VCaP (cell line): ENCODE measurements at regions not wholly inside any gene's neighbourhood (a gene's known extent, or its start where the extent isn't known, plus 50 kb on each side); places are given as distances from the start of the nearest gene placed in this dataset.

Experiments
- H3K27ac ChIP-seq: fragments of 450-650 bp; 2 replicates; pipeline ENCODE4 v1.5.1; 2017
- TF ChIP-seq, protein P1 (sequence below): fragments of 450-650 bp; conservative IDR thresholded peaks from 2 replicates; pipeline ENCODE4 v1.5.1; 2017; ENCODE audit warnings: mild to moderate bottlenecking, moderate library complexity

DNA sequence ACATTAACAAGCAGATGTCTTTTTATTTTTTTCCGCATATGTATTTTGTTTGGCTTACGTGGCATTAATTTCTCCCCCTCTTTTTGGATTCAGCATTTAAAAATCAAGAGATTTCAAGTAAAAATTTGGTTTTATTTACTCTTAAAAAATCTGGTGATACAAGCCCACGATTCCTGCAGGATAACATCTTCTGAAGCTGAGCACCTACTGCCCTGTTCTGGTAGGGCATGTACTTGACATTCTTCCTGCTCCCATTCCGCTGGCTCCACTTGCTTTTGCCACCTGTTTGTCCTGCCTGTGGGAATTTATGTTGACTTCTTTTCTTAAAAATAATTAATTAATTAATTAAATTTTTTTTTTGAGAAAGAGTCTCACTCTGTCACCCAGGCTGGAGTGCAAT, 105.2 kb upstream of the SLC25A13 start:
- TF ChIP-seq, protein P1, sequence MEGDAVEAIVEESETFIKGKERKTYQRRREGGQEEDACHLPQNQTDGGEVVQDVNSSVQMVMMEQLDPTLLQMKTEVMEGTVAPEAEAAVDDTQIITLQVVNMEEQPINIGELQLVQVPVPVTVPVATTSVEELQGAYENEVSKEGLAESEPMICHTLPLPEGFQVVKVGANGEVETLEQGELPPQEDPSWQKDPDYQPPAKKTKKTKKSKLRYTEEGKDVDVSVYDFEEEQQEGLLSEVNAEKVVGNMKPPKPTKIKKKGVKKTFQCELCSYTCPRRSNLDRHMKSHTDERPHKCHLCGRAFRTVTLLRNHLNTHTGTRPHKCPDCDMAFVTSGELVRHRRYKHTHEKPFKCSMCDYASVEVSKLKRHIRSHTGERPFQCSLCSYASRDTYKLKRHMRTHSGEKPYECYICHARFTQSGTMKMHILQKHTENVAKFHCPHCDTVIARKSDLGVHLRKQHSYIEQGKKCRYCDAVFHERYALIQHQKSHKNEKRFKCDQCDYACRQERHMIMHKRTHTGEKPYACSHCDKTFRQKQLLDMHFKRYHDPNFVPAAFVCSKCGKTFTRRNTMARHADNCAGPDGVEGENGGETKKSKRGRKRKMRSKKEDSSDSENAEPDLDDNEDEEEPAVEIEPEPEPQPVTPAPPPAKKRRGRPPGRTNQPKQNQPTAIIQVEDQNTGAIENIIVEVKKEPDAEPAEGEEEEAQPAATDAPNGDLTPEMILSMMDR: no peak
- no peak overlapping the region for H3K27ac ChIP-seq

DNA sequence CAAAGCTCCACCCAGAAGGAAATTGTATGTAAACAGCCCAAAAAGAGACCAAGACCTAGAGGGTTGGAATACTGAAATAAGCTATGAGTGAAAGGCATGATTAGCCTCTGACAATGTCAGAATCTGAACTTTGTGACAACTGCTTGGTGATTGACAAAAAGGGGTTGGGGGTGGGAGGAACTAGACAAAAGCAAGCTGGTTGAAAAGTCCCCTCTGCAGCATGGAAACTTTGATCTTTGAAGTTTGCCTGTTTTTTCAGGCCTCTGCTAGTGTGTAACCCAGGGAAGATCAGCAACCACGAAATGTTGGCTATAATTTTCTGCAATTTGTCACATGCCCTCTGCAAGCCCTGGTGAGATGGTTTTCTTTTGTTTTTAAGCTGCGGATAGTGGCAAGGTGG, 104.8 kb upstream of the SLC25A13 start:
- TF ChIP-seq, protein P1: no peak
- H3K27ac ChIP-seq: no peak overlapping the region

DNA sequence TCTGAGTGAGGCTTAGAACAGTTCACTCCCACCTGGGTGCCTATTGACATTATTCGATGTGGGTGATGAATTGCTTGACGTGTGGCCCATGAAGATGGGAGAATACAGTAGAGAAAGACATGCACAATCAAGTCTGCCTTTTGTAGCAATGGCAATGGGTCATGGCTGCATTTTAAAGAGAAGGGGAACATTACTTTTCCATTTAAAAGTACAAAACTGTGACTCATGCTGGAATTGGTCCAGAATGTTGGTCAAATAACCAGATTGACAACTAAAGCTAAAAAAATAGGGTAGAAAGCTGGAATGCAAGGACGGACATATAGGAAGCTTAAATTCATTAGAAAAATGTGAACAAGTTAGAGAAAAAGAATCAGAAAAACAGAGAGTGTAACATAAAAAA, 104.1 kb upstream of the SLC25A13 start:
- no peak overlapping the region for H3K27ac ChIP-seq
- TF ChIP-seq, protein P1: no peak

DNA sequence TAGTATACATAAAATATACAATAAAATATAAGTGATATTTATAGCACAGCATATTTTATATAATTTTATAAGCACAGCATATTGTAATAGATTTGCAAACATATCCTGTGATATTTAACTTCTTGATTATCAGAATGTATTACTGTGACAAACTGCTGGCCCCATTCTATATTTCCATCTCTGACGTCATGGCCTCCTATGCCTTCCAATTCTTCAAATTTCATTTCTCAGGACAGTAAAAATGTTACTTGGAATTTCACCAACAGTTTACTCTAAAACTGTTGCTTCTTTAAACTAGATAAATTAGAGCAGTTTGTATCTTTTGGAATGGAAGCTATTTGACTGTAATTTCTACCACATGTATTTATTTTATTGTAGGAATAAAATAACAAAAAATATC, 102.5 kb upstream of the SLC25A13 start:
- no peak overlapping the region for H3K27ac ChIP-seq
- TF ChIP-seq, protein P1: no peak

DNA sequence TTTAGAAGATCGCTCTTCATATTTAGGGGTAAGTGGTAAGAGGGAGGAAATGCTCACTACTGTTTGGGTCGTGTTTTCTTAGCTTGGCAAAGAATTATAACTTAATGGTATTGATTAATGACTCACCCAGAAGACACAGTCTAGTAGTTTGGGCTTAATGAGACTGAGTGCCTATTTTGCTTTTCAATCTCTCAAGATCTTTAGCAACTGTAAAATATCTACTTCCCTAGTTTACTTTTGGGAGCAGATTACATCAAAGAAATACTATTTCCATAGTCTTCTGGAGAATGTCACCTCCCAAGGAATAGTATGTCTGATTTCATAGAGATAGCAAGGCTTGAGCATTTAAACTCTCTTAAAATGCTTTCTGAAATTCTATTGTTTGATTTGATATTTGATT, 100.5 kb upstream of the SLC25A13 start:
- H3K27ac ChIP-seq: no peak overlapping the region
- TF ChIP-seq, protein P1: no peak

DNA sequence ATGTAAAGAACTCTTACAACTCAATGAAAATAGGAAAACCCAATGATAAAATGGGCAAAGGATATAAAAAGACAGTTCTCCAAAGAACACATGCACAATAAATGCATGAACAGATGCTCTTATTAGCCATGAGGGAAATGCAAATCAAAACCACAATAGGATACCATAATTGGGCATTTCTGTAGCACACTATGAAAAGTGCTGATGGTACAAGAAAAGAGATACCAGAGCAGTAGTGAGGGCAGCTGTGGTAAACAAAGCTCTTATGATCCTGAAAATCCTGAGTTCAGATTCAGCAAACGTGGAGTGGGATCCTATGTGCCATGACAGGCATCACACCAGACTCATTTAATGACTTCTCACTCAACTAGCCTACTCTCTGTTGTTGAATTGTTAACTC, 96.7 kb upstream of the SLC25A13 start:
- TF ChIP-seq, protein P1: no peak
- H3K27ac ChIP-seq: no peak overlapping the region

DNA sequence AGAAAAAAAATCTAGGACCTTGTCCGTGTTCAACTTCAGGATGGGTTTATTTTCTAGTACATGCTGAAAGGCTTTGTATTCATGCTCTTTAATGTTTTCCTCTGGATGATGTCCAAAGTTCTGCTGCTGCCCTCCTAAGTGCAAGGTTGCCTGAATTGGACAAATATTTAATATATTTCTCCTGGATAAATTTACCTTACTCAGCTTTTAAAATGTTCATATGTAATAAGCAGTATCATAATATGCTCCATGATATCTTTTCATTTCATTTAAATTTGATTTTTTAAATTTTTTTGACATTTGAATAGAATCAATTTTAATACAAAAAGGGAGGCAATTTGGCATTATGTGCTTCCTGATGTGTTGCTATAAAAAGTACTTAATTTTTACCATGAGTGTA, 95.9 kb upstream of the SLC25A13 start:
- no peak overlapping the region for H3K27ac ChIP-seq
- TF ChIP-seq, protein P1: no peak

DNA sequence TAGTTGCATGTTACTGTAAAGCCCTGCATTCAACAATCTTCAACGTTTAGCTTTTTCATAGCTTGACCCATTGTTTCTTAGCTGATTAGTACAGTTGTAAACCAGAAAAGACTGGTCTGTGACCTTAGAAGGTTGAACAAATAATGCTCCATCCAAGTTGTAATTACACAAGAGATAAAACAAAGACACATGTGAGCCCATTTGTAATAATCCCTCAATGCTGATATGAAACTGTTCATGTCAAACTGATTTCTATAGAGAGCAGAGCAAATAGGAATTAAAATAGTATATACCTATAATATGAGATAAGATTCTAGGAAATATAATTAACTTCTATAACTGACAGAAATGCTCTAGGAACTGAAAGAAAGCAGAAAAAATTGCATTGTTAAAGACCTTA, 94.7 kb upstream of the SLC25A13 start:
- TF ChIP-seq, protein P1: no peak
- H3K27ac ChIP-seq: peak overlapping the region; percentile 33; the same call in 1 of the 2 replicates
